Spinal cord (tissue), 9 donors: ENCODE measurements at regions not wholly inside any gene's neighbourhood (a gene's known extent, or its start where the extent isn't known, plus 50 kb on each side); places are given as distances from the start of the nearest gene placed in this dataset.
"Not testable (repeated sequence)": the region's sequence is repeated elsewhere in the genome, so short reads cannot be mapped to it uniquely, and the experiment has no call there.

Experiments used
- DNase-seq, 6 donors: peaks; one replicate each; pipeline versions ENCODE4 v3.0.0 to v3.0.0-alpha.2; 2013 to 2015; ENCODE audit warnings: low spot score in 6 of 6, low read depth in 4 of 6
- H3K27ac ChIP-seq: one replicate; pipeline ENCODE4 v1.5.1; 2013; ENCODE audit warnings: low read depth, low read length, control low read depth
- H3K27me3 ChIP-seq: one replicate; pipeline ENCODE4 v1.6.1; 2013; ENCODE audit warnings: low read length; ENCODE audit not compliant: control insufficient read depth, insufficient read depth
- H3K36me3 ChIP-seq: one replicate; pipeline ENCODE4 v1.6.1; 2013; ENCODE audit warnings: low read length; ENCODE audit not compliant: control insufficient read depth, insufficient read depth
- H3K4me1 ChIP-seq: one replicate; pipeline ENCODE4 v1.6.1; 2013; ENCODE audit warnings: low read length; ENCODE audit not compliant: control insufficient read depth, insufficient read depth
- H3K4me3 ChIP-seq: one replicate; pipeline ENCODE4 v1.5.1; 2013; ENCODE audit warnings: low read depth, low read length, control low read depth
- H3K9me3 ChIP-seq: one replicate; pipeline ENCODE4 v1.6.1; 2013; ENCODE audit warnings: low read length; ENCODE audit not compliant: control insufficient read depth, insufficient read depth
- WGBS: methylation state at CpG from one replicate; pipeline ENCODE4 v1.1.5; 2013; ENCODE audit warnings: missing lambda C conversion rate; ENCODE audit not compliant: insufficient coverage; 5-methylcytosine and 5-hydroxymethylcytosine counted together
- donor health status: healthy.

DNA sequence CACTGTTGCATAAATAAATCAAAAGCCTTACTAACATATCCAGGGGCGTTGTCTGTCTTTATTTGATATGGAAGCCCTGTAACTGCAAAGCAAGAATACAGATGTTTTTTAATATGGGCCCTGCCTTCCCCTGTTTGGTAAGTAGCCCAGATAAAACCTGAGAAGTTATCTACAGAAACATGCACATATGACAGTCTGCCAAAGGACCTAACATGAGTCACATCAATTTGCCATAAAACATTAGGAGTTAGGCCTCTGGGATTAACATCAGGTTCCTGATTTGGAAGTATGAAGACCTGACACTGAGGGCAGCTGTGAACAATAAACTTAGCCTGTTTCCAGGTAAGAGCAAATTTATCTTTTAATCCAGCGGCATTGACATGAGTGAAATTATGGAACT, 1588.8 kb downstream of the REEP3 start:
- no peak for DNase-seq

GRCh38 chr10:65111059-65111458, 1589.9 kb downstream of the REEP3 start:
- H3K36me3 ChIP-seq, H3K27me3 ChIP-seq, H3K27ac ChIP-seq, DNase-seq, H3K4me1 ChIP-seq, H3K4me3 ChIP-seq, H3K9me3 ChIP-seq: not testable (repeated sequence)
- 86% methylated on average over 1 of the region's 6 CpGs for WGBS

More for the DNA sequence above, 1588.8 kb downstream of the REEP3 start:
- Histone ChIP-seq H3K36me3 (no peaks in the 10 kb centered on the region), H3K27ac (no peak overlapping the region), H3K4me3 (no peak overlapping the region), H3K27me3 (no peaks in the 10 kb centered on the region), H3K9me3 (no peaks in the 10 kb centered on the region), H3K4me1 (no peaks in the 10 kb centered on the region)
- 100% methylated on average over 1 of the region's 2 CpGs for WGBS

- DNase-seq: no peak
- H3K27me3 ChIP-seq: no peaks in the 10 kb centered on the region
- H3K36me3 ChIP-seq: no peaks in the 10 kb centered on the region
- WGBS: no CpG with 5 or more reads among the region's 4 CpGs
- H3K27ac ChIP-seq: no peak overlapping the region
- H3K9me3 ChIP-seq: no peaks in the 10 kb centered on the region
- H3K4me3 ChIP-seq: no peak overlapping the region
- H3K4me1 ChIP-seq: no peaks in the 10 kb centered on the region
These were observed 1591.4 kb downstream of the REEP3 start for GRCh38 chr10:65112573-65112972.

DNA sequence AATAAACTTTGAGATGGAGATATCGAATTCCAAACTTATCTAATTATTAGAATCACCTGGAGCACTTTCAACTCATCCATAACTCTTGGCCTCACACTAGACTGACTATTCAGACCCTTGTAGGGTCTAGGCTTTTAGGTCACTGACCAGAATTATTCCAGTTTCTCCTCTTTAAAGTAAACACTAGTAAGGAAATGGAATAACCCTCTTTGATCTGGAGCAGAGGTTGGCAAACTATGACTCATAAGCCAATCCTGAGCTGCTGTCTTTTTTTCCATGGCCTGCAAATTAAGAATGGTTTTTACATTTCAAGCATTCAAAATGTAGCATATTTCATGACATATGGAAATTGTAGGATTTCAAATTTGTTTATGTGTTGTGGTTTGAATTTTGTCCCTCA, 1601.9 kb downstream of the REEP3 start:
- WGBS: 60% methylated on average over 1 of the region's 1 CpG
- no peaks in the 10 kb centered on the region for H3K27me3 ChIP-seq
- H3K4me1 ChIP-seq: no peaks in the 10 kb centered on the region
- no peak overlapping the region for H3K4me3 ChIP-seq
- no peak overlapping the region for H3K27ac ChIP-seq
- no peak for DNase-seq
- no peaks in the 10 kb centered on the region for H3K36me3 ChIP-seq
- H3K9me3 ChIP-seq: no peaks in the 10 kb centered on the region

DNA sequence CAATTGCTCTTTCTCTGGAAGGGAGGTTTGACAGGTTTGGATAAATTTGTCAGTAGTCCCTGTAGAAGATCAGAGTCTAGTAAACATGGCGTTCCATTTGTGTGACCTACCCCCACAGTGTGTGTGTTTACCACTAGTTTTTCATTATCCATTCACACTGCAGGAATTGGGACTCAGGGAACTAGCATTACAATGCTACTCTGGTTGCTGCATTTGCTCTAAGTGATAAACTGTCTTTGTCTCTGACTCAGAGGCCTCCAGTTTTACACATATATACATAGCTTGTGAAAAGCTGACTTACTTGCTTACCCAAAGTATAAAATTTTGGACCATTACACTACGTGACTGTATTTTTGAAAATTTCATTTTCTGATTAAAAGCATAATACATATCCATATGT, 1604.0 kb downstream of the REEP3 start:
- Histone ChIP-seq H3K27me3 (no peaks in the 10 kb centered on the region), H3K4me3 (no peak overlapping the region), H3K4me1 (no peaks in the 10 kb centered on the region), H3K9me3 (no peaks in the 10 kb centered on the region), H3K36me3 (no peaks in the 10 kb centered on the region), H3K27ac (no peak overlapping the region)
- WGBS: no CpG with 5 or more reads among the region's 2 CpGs
- DNase-seq: no peak

- no peaks in the 10 kb centered on the region for H3K4me1 ChIP-seq
- no peaks in the 10 kb centered on the region for H3K9me3 ChIP-seq
- no peak for DNase-seq
- H3K4me3 ChIP-seq: no peak overlapping the region
- H3K27me3 ChIP-seq: no peaks in the 10 kb centered on the region
- no peaks in the 10 kb centered on the region for H3K36me3 ChIP-seq
- no CpG with 5 or more reads among the region's 1 CpG for WGBS
- no peak overlapping the region for H3K27ac ChIP-seq
These were observed 1605.1 kb downstream of the REEP3 start for GRCh38 chr10:65126288-65126687.

- H3K27ac ChIP-seq: no peak overlapping the region
- H3K4me1 ChIP-seq: no peaks in the 10 kb centered on the region
- WGBS: no CpG with 5 or more reads among the region's 2 CpGs
- no peaks in the 10 kb centered on the region for H3K36me3 ChIP-seq
- no peak overlapping the region for H3K4me3 ChIP-seq
- H3K9me3 ChIP-seq: no peaks in the 10 kb centered on the region
- DNase-seq: no peak
- no peaks in the 10 kb centered on the region for H3K27me3 ChIP-seq
These were observed 1607.1 kb downstream of the REEP3 start for GRCh38 chr10:65128277-65128676.

GRCh38 chr10:65130162-65130758, 1609.1 kb downstream of the REEP3 start:
- WGBS: no CpG with 5 or more reads among the region's 1 CpG

GRCh38 chr10:65133652-65134051, 1612.5 kb downstream of the REEP3 start:
- Histone ChIP-seq H3K36me3 (no peaks in the 10 kb centered on the region), H3K9me3 (no peaks in the 10 kb centered on the region), H3K27ac (no peak overlapping the region), H3K27me3 (no peaks in the 10 kb centered on the region), H3K4me3 (no peak overlapping the region), H3K4me1 (no peaks in the 10 kb centered on the region)
- DNase-seq: no peak
- no CpG with 5 or more reads among the region's 5 CpGs for WGBS

More at GRCh38 chr10:65130162-65130758, 1609.1 kb downstream of the REEP3 start:
- Histone ChIP-seq H3K9me3 (no peaks in the 10 kb centered on the region), H3K4me1 (no peaks in the 10 kb centered on the region), H3K27ac (no peak overlapping the region), H3K4me3 (no peak overlapping the region), H3K36me3 (no peaks in the 10 kb centered on the region), H3K27me3 (no peaks in the 10 kb centered on the region)
- peak in 1 of 6 donors; percentile 7 for DNase-seq

- Histone ChIP-seq H3K4me1 (no peaks in the 10 kb centered on the region), H3K27ac (no peak overlapping the region), H3K36me3 (no peaks in the 10 kb centered on the region), H3K9me3 (no peaks in the 10 kb centered on the region), H3K27me3 (no peaks in the 10 kb centered on the region), H3K4me3 (no peak overlapping the region)
- DNase-seq: peak in 1 of 6 donors; percentile 35
- WGBS: 60% methylated on average over 1 of the region's 1 CpG
These were observed 1614.3 kb downstream of the REEP3 start for GRCh38 chr10:65135508-65135907.
